ENCODE measurements at regions not wholly inside any gene's neighbourhood (a gene's known extent, or its start where the extent isn't known, plus 50 kb on each side); places are given as distances from the start of the nearest gene placed in this dataset.

GRCh38 chr13:50124536-50125303 is 109.5 kb downstream of the KCNRG start:
- Histone ChIP-seq H3K36me3 (peaks cover 0 to 7% (median 0%) of the 10 kb centered on the region in 4 donors), H3K9me3 (no peaks in the 10 kb centered on the region), H3K27ac (replicated peaks in 1 of 4) (peak overlapping the region; percentile 95 to 100 (median 100)), H3K27me3 (peaks cover 0 to 24% (median 12%) of the 10 kb centered on the region in 4 donors), H3K4me3 (peak overlapping the region; percentile 79 to 99 (median 89)), H3K4me1 (peaks cover 23 to 67% (median 59%) of the 10 kb centered on the region in 4 donors)
- DNase-seq (ENCODE audit: extremely low spot score), result no peak
- intact Hi-C loops (cut with DNase I), result loop anchor here (2.0 kb wide), 1 partner anchor 128 kb away; the partner anchor contains the start of gene TRIM13
- under 1% methylated on average over 45 of the region's 78 CpGs for WGBS
- TF ChIP-seq POLR2A (IDR thresholded peaks at IDR 0.05; ENCODE audit: low read depth), result peak; percentile 21
- no peak for TF ChIP-seq CTCF (IDR thresholded peaks at IDR 0.05)
- TF ChIP-seq EP300 (IDR thresholded peaks at IDR 0.05), result no peak
- peak; percentile 28 to 76 for TF ChIP-seq POLR2AphosphoS5 (IDR thresholded peaks at IDR 0.05)

GRCh38 chr13:50125304-50125553 is 110.0 kb downstream of the KCNRG start:
- Histone ChIP-seq H3K27me3 (peaks cover 0 to 29% (median 17%) of the 10 kb centered on the region in 4 donors), H3K4me3 (peak overlapping the region; percentile 79 to 99 (median 89)), H3K9me3 (no peaks in the 10 kb centered on the region), H3K36me3 (peaks cover 0 to 7% (median 0%) of the 10 kb centered on the region in 4 donors), H3K4me1 (peaks cover 24 to 68% (median 62%) of the 10 kb centered on the region in 4 donors), H3K27ac (replicated peaks in 1 of 4) (peak overlapping the region; percentile 95 to 100 (median 100))
- DNase-seq (ENCODE audit: extremely low spot score), result no peak
- TF ChIP-seq POLR2AphosphoS5 (IDR thresholded peaks at IDR 0.05) (no peak), CTCF (IDR thresholded peaks at IDR 0.05) (no peak)
- intact Hi-C loops (cut with DNase I), result loop anchor here (2.0 kb wide), 1 partner anchor 128 kb away; the partner anchor contains the start of gene TRIM13
- under 1% methylated on average over 22 of the region's 31 CpGs for WGBS

GRCh38 chr13:50125554-50126262 is 110.5 kb downstream of the KCNRG start:
- peak overlapping the region; percentile 95 to 100 (median 100) for H3K27ac ChIP-seq (replicated peaks in 1 of 4)
- no CpG with 5 or more reads among the region's 87 CpGs for WGBS
- DNase-seq (ENCODE audit: extremely low spot score), result peak; percentile 99
- H3K9me3 ChIP-seq, result no peaks in the 10 kb centered on the region
- peaks cover 0 to 34% (median 22%) of the 10 kb centered on the region in 4 donors for H3K27me3 ChIP-seq
- peaks cover 0 to 7% (median 0%) of the 10 kb centered on the region in 4 donors for H3K36me3 ChIP-seq
- intact Hi-C loops (cut with DNase I), result loop anchor here (2.0 kb wide), 1 partner anchor 129 kb away; the partner anchor contains the start of gene TRIM13
- peaks cover 21 to 70% (median 67%) of the 10 kb centered on the region in 4 donors for H3K4me1 ChIP-seq
- peak overlapping the region; percentile 79 to 99 (median 89) for H3K4me3 ChIP-seq
- TF ChIP-seq POLR2A (IDR thresholded peaks at IDR 0.05; ENCODE audit: low read depth) (peak; percentile 55), CTCF (IDR thresholded peaks at IDR 0.05) (no peak), POLR2AphosphoS5 (IDR thresholded peaks at IDR 0.05) (peak; percentile 67 to 83)

DNA sequence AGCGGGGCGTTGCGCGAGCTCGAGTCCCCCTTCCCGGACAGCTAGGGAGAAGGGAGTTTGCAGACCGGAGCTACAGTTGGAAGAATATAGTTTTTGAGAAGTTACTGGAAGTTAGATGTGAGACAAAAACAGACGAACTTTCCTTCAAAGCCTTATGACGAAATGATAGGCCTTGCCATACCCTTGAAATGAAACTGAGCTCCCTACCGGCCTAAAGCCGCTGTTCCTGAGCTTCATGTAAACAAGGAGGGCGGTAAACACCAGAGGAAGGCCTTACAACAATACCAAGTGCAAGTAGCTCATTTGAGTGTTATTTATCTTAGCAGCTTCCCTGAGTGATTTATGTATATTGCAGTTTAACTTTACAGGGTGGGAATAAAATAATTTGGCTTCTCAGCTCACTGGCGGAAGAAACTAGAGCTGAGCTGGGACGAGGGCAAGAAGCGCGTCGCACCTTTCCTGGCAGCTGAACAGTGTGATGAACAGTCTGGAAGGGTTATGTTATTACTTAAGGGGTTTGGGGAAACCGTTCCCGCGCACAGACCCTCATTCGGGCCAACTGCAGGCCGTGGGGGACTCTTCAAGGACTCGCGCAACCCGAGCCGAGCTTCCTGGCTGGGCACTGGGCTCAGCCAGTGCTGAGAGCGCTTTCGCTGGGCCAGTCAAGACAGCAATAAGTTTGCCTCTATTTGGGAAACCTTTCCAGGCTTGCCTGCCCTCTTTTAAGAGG is 111.2 kb downstream of the KCNRG start:
- Histone ChIP-seq H3K4me1 (peaks cover 21 to 72% (median 70%) of the 10 kb centered on the region in 4 donors), H3K4me3 (peak overlapping the region; percentile 79 to 99 (median 89)), H3K27ac (replicated peaks in 1 of 4) (peak overlapping the region; percentile 95 to 100 (median 100)), H3K36me3 (peaks cover 0 to 3% (median 0%) of the 10 kb centered on the region in 4 donors), H3K9me3 (no peaks in the 10 kb centered on the region), H3K27me3 (peaks cover 0 to 41% (median 29%) of the 10 kb centered on the region in 4 donors)
- 74% methylated on average over 20 of the region's 28 CpGs for WGBS
- DNase-seq (ENCODE audit: extremely low spot score), result no peak
- intact Hi-C loops (cut with DNase I), result no loop called here
- TF ChIP-seq EP300 (IDR thresholded peaks at IDR 0.05) (no peak), CTCF (IDR thresholded peaks at IDR 0.05) (no peak), POLR2A (IDR thresholded peaks at IDR 0.05; ENCODE audit: low read depth) (no peak), POLR2AphosphoS5 (IDR thresholded peaks at IDR 0.05) (no peak)

All from esophagus muscularis mucosa (tissue), 4 donors.